Smooth muscle cell (in vitro differentiated cells): ENCODE measurements at regions not wholly inside any gene's neighbourhood (a gene's known extent, or its start where the extent isn't known, plus 50 kb on each side); places are given as distances from the start of the nearest gene placed in this dataset.

Source experiments
- DNase-seq: peaks from one replicate; lab custom pipeline; 2025; ENCODE audit not compliant: unreplicated experiment; lab: John Stamatoyannopoulos, UW
- H2AFZ ChIP-seq: fragments of 200-600 bp; sonication (generic); 2 replicates; pipeline ENCODE4 v1.6.0; 2016; ENCODE audit warnings: antibody characterized with exemption, low read depth, mild to moderate bottlenecking
- H3F3A ChIP-seq: fragments of 200-600 bp; sonication (generic); 2 replicates; pipeline ENCODE4 v1.6.0; 2017; ENCODE audit warnings: antibody characterized with exemption, low read depth
- H3K27ac ChIP-seq: fragments of 200-600 bp; sonication (generic); 2 replicates; pipeline ENCODE4 v1.5.1; 2016; ENCODE audit warnings: low read depth, mild to moderate bottlenecking
- H3K27me3 ChIP-seq: fragments of 200-600 bp; sonication (generic); 2 replicates; pipeline ENCODE4 v1.6.1; 2016; ENCODE audit warnings: low read depth, mild to moderate bottlenecking
- H3K36me3 ChIP-seq: fragments of 200-600 bp; sonication (generic); 2 replicates; pipeline ENCODE4 v1.5.1; 2016; ENCODE audit warnings: low read depth
- H3K4me1 ChIP-seq: fragments of 200-600 bp; sonication (generic); 2 replicates; pipeline ENCODE4 v1.5.1; 2016; ENCODE audit warnings: low read depth
- H3K4me2 ChIP-seq: fragments of 200-600 bp; sonication (generic); 2 replicates; pipeline ENCODE4 v1.6.0; 2016; ENCODE audit warnings: mild to moderate bottlenecking
- H3K4me3 ChIP-seq: fragments of 200-600 bp; sonication (generic); 2 replicates; pipeline ENCODE4 v1.5.1; 2016; ENCODE audit warnings: mild to moderate bottlenecking
- H3K79me2 ChIP-seq: fragments of 200-600 bp; sonication (generic); 2 replicates; pipeline ENCODE4 v1.6.0; 2016; ENCODE audit warnings: low read depth, mild to moderate bottlenecking
- H3K9ac ChIP-seq: fragments of 200-600 bp; sonication (generic); 2 replicates; pipeline ENCODE4 v1.6.0; 2016; ENCODE audit warnings: low read depth
- H3K9me3 ChIP-seq: fragments of 200-600 bp; sonication (generic); replicated peaks from 2 replicates; pipeline ENCODE4 v1.5.1; 2016; ENCODE audit warnings: low read depth
- H4K20me1 ChIP-seq: fragments of 200-600 bp; sonication (generic); 2 replicates; pipeline ENCODE4 v1.6.0; 2016; ENCODE audit warnings: low read depth
- CTCF ChIP-seq: fragments of 200-600 bp; sonication (generic); IDR thresholded peaks from 2 replicates; pipeline ENCODE4 v1.5.1; 2017; ENCODE audit warnings: borderline replicate concordance, mild to moderate bottlenecking, antibody characterized with exemption; ENCODE audit not compliant: insufficient read depth, poor library complexity, severe bottlenecking
- WGBS: methylation state at CpG from one replicate; pipeline ENCODE4 v1.1.7; 2016; ENCODE audit warnings: low lambda C conversion rate; 5-methylcytosine and 5-hydroxymethylcytosine counted together

DNA sequence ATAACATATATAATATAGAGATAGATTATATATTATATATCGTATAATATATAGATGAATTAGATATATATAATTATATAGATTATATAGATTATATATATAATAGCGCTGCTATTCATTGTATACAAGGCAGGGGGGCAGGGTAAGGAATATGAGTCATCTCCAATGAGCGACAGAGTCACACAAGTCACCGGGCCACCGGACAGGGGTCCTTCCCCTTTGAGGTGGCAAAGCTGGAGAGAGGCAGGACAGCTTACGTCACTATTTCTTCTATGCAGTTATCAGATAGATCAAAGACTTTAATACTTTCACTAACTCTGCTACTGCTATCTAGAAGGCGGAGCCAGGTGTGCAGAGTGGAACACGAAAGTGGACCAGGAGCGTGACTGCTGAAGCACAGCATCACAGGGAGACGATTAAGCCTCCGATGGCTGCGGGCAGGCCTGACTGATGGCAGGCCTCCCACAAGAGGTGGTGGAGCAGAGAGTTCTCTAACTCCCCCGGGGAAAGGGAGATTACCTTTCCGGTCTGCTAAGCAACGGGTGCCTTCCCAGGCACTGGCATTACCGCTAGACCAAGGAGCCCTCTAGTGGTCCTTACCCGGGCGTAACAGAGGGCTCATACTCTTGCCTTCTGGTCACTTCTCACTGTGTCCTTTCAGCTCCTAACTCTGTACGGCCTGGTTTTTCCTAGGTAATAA lies 2154.7 kb downstream of the MRPL39 start:
- Histone ChIP-seq H3K27ac (no peak overlapping the region), H3F3A (no peaks in the 10 kb centered on the region), H3K27me3 (no peaks in the 10 kb centered on the region), H3K4me1 (no peaks in the 10 kb centered on the region), H3K36me3 (no peaks in the 10 kb centered on the region), H4K20me1 (no peaks in the 10 kb centered on the region), H2AFZ (peak overlapping the region; percentile 75), H3K4me2 (peak overlapping the region; percentile 76), H3K9ac (no peak overlapping the region), H3K9me3 (no peaks in the 10 kb centered on the region), H3K4me3 (peak overlapping the region; percentile 24), H3K79me2 (no peaks in the 10 kb centered on the region)
- DNase-seq, result no peak
- TF ChIP-seq CTCF, result no peak
- whole genome bisulfite sequencing, result 35% methylated on average over 19 of the region's 19 CpGs

DNA sequence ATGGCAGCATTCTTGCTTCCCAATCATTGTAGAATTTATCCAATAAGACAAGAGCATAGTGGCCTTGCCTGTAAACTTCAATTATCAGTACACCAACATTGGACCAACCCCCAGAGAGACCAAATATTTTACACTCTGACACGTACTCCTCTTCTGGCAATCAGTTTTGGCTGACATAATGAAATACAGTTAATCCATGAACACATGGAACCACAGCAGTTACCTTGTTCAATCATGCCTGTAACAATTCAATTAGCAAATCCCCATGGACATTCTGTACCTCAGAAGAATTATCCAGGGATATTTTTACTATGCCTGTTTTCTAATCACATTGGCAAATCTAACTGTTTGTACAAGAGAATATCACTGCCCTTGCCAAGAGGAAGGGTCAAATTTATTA lies 2162.0 kb downstream of the MRPL39 start:
- no peak overlapping the region for H2AFZ ChIP-seq
- TF ChIP-seq CTCF, result no peak
- H3K36me3 ChIP-seq, result no peaks in the 10 kb centered on the region
- H3K9me3 ChIP-seq, result no peaks in the 10 kb centered on the region
- no peak overlapping the region for H3K4me2 ChIP-seq
- no peaks in the 10 kb centered on the region for H3K27me3 ChIP-seq
- 79% methylated on average over 1 of the region's 1 CpG for WGBS
- no peak overlapping the region for H3K27ac ChIP-seq
- no peak overlapping the region for H3K9ac ChIP-seq
- no peaks in the 10 kb centered on the region for H3K79me2 ChIP-seq
- H4K20me1 ChIP-seq, result no peaks in the 10 kb centered on the region
- no peak for DNase-seq
- no peaks in the 10 kb centered on the region for H3F3A ChIP-seq
- no peak overlapping the region for H3K4me3 ChIP-seq
- no peaks in the 10 kb centered on the region for H3K4me1 ChIP-seq

- Histone ChIP-seq H3K79me2 (no peaks in the 10 kb centered on the region), H3K4me3 (no peak overlapping the region), H3F3A (no peaks in the 10 kb centered on the region), H3K27me3 (no peaks in the 10 kb centered on the region), H2AFZ (no peak overlapping the region), H4K20me1 (no peaks in the 10 kb centered on the region), H3K4me1 (no peaks in the 10 kb centered on the region), H3K9me3 (no peaks in the 10 kb centered on the region), H3K36me3 (no peaks in the 10 kb centered on the region), H3K27ac (no peak overlapping the region), H3K4me2 (no peak overlapping the region), H3K9ac (no peak overlapping the region)
- TF ChIP-seq CTCF, result no peak
- DNase-seq, result no peak
Observed at GRCh38 chr21:23438081-23438480, 2169.2 kb downstream of the MRPL39 start.

DNA sequence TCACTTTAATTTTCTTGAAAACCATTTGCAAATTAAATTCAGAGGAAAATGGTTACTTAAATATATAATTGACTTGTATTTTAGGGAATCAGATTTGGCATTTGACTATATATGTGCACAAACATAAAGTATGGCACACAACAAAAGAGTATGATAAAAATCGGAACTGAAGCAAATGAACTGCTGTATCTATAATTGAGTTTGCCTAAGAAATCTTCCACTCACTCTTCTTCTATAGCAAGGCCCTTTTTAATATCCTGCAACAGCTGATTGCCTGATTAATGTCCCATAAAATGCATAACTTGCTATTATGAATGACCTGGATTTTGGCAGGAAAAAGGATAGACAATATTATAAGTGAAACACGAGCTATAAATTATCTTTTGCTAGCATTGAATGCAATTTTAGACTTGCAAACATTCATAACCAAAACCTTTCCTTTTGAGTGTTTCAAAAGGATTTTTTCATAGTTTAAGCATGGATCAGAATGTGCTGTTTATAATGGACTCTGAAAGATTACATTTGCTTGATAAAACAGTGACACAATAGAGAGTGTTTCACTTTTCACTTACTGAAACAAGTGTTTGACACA lies 2204.3 kb downstream of the MRPL39 start:
- 81% methylated on average over 2 of the region's 2 CpGs for WGBS

More for the DNA sequence above, 2204.3 kb downstream of the MRPL39 start:
- Histone ChIP-seq H4K20me1 (no peaks in the 10 kb centered on the region), H2AFZ (no peak overlapping the region), H3K27me3 (no peaks in the 10 kb centered on the region), H3K79me2 (no peaks in the 10 kb centered on the region), H3K9me3 (no peaks in the 10 kb centered on the region), H3K27ac (no peak overlapping the region), H3K9ac (no peak overlapping the region), H3K36me3 (no peaks in the 10 kb centered on the region), H3K4me1 (no peaks in the 10 kb centered on the region), H3F3A (no peaks in the 10 kb centered on the region), H3K4me3 (no peak overlapping the region), H3K4me2 (no peak overlapping the region)
- TF ChIP-seq CTCF, result no peak
- DNase-seq, result no peak
